ENCODE measurements at regions not wholly inside any gene's neighbourhood (a gene's known extent, or its start where the extent isn't known, plus 50 kb on each side); places are given as distances from the start of the nearest gene placed in this dataset.

DNA sequence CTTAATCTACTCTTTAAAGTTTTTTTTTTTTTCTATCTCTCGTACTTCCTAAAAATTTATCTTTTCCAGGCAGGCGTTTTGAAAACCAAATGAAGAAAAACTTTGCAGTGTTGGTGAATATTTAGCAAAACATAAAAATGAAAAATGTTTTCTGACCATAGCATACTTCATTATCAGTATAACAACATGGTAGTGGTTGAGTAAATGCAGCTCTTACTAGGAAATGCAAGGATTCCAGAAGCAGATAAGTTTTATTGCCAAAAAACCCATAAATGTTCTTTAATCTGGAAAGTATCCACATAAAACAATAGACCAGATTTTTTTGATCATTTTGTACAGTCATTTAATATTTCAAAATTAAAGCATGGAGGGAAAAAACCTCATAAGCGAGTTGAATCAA, 136.9 kb upstream of the GUCY1A1 start (continued):
- TF ChIP-seq RFX5 (IDR thresholded peaks at IDR 0.05) (no peak), ESRRA (IDR thresholded peaks at IDR 0.05; ENCODE audit: borderline replicate concordance, low read length) (no peak)

DNA sequence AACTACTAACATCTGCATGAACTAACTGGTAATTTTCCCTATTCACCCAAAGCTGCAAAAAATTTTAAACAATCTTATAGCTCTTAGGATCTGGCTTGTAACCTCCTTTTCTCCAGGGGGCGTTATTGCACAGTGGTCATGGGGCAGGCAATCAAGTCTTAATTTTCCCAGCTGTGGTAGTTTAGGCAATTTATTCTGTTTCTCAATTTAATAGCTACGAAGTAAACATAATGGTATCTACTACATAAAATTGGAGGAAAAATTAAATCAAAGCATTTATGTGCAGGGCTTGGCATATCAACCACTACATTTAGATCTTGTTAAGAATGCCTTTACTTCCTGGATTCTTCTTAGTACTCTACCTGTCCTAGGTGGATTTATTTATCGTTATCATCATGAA, 137.4 kb upstream of the GUCY1A1 start:
- no peak overlapping the region for H3K27ac ChIP-seq
- TF ChIP-seq ZFP36 (IDR thresholded peaks at IDR 0.05; ENCODE audit: borderline replicate concordance, partially characterized antibody) (no peak), TFCP2L1 (CRISPR knock-in tag; IDR thresholded peaks at IDR 0.05) (no peak), CEBPB (IDR thresholded peaks at IDR 0.05) (no peak), RAD21 (conservative IDR thresholded peaks at IDR 0.05 in 1 of 2, IDR thresholded peaks at IDR 0.05 in 1 of 2) (no peak), SREBF2 (IDR thresholded peaks at IDR 0.05) (no peak), POLR2AphosphoS2 (conservative IDR thresholded peaks at IDR 0.05; ENCODE audit: low read length) (no peak), HOXB13 (CRISPR knock-in tag; IDR thresholded peaks at IDR 0.05; ENCODE audit: low read depth) (no peak), ZSCAN20 (CRISPR knock-in tag; IDR thresholded peaks at IDR 0.05) (no peak), PHF8 (IDR thresholded peaks at IDR 0.05; ENCODE audit: borderline replicate concordance, low read depth) (no peak), TP53 (CRISPR knock-in tag; IDR thresholded peaks at IDR 0.05) (no peak), HEYL (CRISPR knock-in tag; IDR thresholded peaks at IDR 0.05) (no peak), CBX2 (IDR thresholded peaks at IDR 0.05; ENCODE audit: borderline replicate concordance, low read depth) (no peak)
- TF ChIP-seq, protein P1, sequence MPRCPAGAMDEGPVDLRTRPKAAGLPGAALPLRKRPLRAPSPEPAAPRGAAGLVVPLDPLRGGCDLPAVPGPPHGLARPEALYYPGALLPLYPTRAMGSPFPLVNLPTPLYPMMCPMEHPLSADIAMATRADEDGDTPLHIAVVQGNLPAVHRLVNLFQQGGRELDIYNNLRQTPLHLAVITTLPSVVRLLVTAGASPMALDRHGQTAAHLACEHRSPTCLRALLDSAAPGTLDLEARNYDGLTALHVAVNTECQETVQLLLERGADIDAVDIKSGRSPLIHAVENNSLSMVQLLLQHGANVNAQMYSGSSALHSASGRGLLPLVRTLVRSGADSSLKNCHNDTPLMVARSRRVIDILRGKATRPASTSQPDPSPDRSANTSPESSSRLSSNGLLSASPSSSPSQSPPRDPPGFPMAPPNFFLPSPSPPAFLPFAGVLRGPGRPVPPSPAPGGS (IDR thresholded peaks at IDR 0.05): no peak
- CTCF ChIA-PET: no interaction called here

DNA sequence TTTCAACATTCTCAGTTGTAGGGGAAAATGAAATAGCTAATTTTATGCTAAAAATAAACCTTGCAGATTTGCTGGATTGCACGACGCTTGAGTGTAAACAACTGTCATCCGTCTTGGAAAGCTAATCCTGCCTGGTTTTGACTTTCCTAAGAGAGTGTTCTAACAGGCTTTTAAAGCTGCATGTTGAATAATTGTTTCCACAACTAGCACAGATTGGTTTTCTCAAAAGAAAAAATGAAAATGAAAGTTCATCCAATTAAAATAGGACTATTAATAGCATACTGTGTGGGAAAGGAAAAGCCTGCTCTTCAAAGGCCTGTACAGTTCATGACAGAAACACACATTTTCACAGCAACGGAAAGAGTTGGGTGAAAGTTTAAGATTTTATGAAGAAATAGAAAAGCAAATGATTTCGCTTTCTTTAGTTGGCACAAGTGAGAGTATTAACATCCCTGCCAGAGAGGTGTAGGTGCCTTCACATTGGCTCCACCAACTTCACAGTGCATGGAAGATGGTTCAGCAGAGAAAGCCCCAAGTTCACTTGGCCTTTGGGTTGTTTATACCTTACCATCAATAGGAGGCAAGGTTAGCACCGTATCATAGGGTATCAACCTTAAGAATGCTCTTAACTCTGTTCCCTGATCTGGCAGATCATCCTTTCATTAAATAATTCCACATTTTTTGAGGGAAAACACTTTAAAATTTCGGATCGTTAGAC, 140.0 kb upstream of the GUCY1A1 start:
- ATAC-seq (no peak), FAIRE-seq (no peak), DNase-seq (ENCODE audit: low read depth in 1 of 2, low spot score in 1 of 2) (no peak)
- POLR2A ChIA-PET: no interaction called here
- Histone ChIP-seq H3K27ac (no peak overlapping the region), H3K4me3 (no peak overlapping the region), H3K9me3 (no peaks in the 10 kb centered on the region), H3K4me2 (no peak overlapping the region), H3K4me1 (no peaks in the 10 kb centered on the region)
- WGBS (ENCODE audit: missing lambda C conversion rate): 26% methylated on average over 8 of the region's 8 CpGs
- CTCF ChIA-PET: no interaction called here
- TF ChIP-seq CHD4 (IDR thresholded peaks at IDR 0.05; ENCODE audit: borderline replicate concordance) (no peak), ZC3H11A (IDR thresholded peaks at IDR 0.05) (no peak), SREBF2 (IDR thresholded peaks at IDR 0.05) (no peak), TFCP2L1 (CRISPR knock-in tag; IDR thresholded peaks at IDR 0.05) (no peak), EP300 (IDR thresholded peaks at IDR 0.05) (no peak), FOSB (CRISPR knock-in tag; IDR thresholded peaks at IDR 0.05) (no peak), MAZ (IDR thresholded peaks at IDR 0.05; ENCODE audit: borderline replicate concordance, low read depth, low read length) (no peak), PHF8 (IDR thresholded peaks at IDR 0.05; ENCODE audit: borderline replicate concordance, low read depth) (no peak), NFE2L2 (conservative IDR thresholded peaks at IDR 0.05; ENCODE audit: low read length) (no peak)
- TF ChIP-seq, protein P2, sequence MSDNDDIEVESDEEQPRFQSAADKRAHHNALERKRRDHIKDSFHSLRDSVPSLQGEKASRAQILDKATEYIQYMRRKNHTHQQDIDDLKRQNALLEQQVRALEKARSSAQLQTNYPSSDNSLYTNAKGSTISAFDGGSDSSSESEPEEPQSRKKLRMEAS (IDR thresholded peaks at IDR 0.05): no peak
- TF ChIP-seq, protein P3, sequence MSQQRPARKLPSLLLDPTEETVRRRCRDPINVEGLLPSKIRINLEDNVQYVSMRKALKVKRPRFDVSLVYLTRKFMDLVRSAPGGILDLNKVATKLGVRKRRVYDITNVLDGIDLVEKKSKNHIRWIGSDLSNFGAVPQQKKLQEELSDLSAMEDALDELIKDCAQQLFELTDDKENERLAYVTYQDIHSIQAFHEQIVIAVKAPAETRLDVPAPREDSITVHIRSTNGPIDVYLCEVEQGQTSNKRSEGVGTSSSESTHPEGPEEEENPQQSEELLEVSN (IDR thresholded peaks at IDR 0.05; ENCODE audit: borderline replicate concordance, low read depth): no peak
- TF ChIP-seq, protein P4, sequence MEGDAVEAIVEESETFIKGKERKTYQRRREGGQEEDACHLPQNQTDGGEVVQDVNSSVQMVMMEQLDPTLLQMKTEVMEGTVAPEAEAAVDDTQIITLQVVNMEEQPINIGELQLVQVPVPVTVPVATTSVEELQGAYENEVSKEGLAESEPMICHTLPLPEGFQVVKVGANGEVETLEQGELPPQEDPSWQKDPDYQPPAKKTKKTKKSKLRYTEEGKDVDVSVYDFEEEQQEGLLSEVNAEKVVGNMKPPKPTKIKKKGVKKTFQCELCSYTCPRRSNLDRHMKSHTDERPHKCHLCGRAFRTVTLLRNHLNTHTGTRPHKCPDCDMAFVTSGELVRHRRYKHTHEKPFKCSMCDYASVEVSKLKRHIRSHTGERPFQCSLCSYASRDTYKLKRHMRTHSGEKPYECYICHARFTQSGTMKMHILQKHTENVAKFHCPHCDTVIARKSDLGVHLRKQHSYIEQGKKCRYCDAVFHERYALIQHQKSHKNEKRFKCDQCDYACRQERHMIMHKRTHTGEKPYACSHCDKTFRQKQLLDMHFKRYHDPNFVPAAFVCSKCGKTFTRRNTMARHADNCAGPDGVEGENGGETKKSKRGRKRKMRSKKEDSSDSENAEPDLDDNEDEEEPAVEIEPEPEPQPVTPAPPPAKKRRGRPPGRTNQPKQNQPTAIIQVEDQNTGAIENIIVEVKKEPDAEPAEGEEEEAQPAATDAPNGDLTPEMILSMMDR (IDR thresholded peaks at IDR 0.05): no peak
- TF ChIP-seq, protein P5, sequence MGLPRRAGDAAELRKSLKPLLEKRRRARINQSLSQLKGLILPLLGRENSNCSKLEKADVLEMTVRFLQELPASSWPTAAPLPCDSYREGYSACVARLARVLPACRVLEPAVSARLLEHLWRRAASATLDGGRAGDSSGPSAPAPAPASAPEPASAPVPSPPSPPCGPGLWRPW (IDR thresholded peaks at IDR 0.05): no peak

More for the DNA sequence above, 137.4 kb upstream of the GUCY1A1 start:
- H3K4me2 ChIP-seq: no peak overlapping the region
- H3K4me3 ChIP-seq: no peak overlapping the region
- ATAC-seq (no peak), FAIRE-seq (no peak), DNase-seq (ENCODE audit: low read depth in 1 of 2, low spot score in 1 of 2) (no peak)
- no peaks in the 10 kb centered on the region for H3K9me3 ChIP-seq
- POLR2A ChIA-PET: no interaction called here
- H3K4me1 ChIP-seq: no peaks in the 10 kb centered on the region
- 25% methylated on average over 3 of the region's 3 CpGs for WGBS (ENCODE audit: missing lambda C conversion rate)

Data from A549 (cell line).